ENCODE measurements at regions not wholly inside any gene's neighbourhood (a gene's known extent, or its start where the extent isn't known, plus 50 kb on each side); places are given as distances from the start of the nearest gene placed in this dataset.
A peak's percentile ranks its signal among the peaks of the same experiment; 100 is the strongest.

- Histone ChIP-seq H3K27me3 (ENCODE audit: control insufficient read depth, insufficient read depth, low read length) (no peaks in the 10 kb centered on the region), H3K36me3 (ENCODE audit: control insufficient read depth, insufficient read depth, low read length) (no peaks in the 10 kb centered on the region), H3K4me3 (ENCODE audit: low read depth in 2 of 2, low read length in 2 of 2) (no peak overlapping the region), H3K27ac (ENCODE audit: low read length) (peak overlapping the region; percentile 91; the same call in 1 of the 2 replicates), H3K4me1 (ENCODE audit: control insufficient read depth, insufficient read depth, low read length) (peaks cover 33% of the 10 kb centered on the region), H3K9me3 (ENCODE audit: control insufficient read depth, insufficient read depth, low read depth, low read length) (peaks cover 29% of the 10 kb centered on the region)
- intact Hi-C loops (cut with micrococcal nuclease; ENCODE audit: unreplicated experiment): no loop called here
- in situ Hi-C loops (cut with HindIII; ENCODE audit: low pct_unique_long_range_greater_than_20kb, low sequenced_read_pairs): no loop called here
- DNase-seq (ENCODE audit: low read depth, low spot score) (no peak), ATAC-seq (no peak)
- ChIA-PET CTCF (no interaction called here), POLR2A (no interaction called here)
- no TSS peak for BruUV-seq (replicated peaks)
- TF ChIP-seq TCF7L2 (IDR thresholded peaks at IDR 0.05; ENCODE audit: low read depth, low read length) (no peak), SIN3A (IDR thresholded peaks at IDR 0.05; ENCODE audit: borderline replicate concordance, insufficient read depth, low read depth, low read length) (no peak), POLR2AphosphoS5 (IDR thresholded peaks at IDR 0.05; ENCODE audit: low read depth, low read length) (no peak), CTCF (IDR thresholded peaks at IDR 0.05) (no peak), REST (IDR thresholded peaks at IDR 0.05; ENCODE audit: insufficient read depth in 1 of 2, low read depth in 2 of 2, low read length in 1 of 2) (no peak)
Observed at GRCh38 chr12:65536351-65536750, 257.9 kb downstream of the MSRB3 start.

GRCh38 chr12:65536876-65537681, 258.6 kb downstream of the MSRB3 start:
- H3K9me3 ChIP-seq (ENCODE audit: control insufficient read depth, insufficient read depth, low read depth, low read length): peaks cover 34% of the 10 kb centered on the region
- DNase-seq (ENCODE audit: low read depth, low spot score): peak; percentile 82
- H3K27ac ChIP-seq (ENCODE audit: low read length): peak overlapping the region; percentile 91
- intact Hi-C loops (cut with micrococcal nuclease; ENCODE audit: unreplicated experiment): no loop called here
- in situ Hi-C loops (cut with HindIII; ENCODE audit: low pct_unique_long_range_greater_than_20kb, low sequenced_read_pairs): no loop called here
- CTCF ChIA-PET: no interaction called here
- ATAC-seq: peak; percentile 79
- H3K4me3 ChIP-seq (ENCODE audit: low read depth in 2 of 2, low read length in 2 of 2): no peak overlapping the region
- no peaks in the 10 kb centered on the region for H3K36me3 ChIP-seq (ENCODE audit: control insufficient read depth, insufficient read depth, low read length)
- BruUV-seq (replicated peaks): no TSS peak
- POLR2A ChIA-PET: interaction anchor here (0.5 kb wide), 1 partner anchor 210 kb away, joined by 4 read pairs; no protein-coding TSS in a partner anchor
- TF ChIP-seq TCF7L2 (IDR thresholded peaks at IDR 0.05; ENCODE audit: low read depth, low read length): peak; percentile 84
- TF ChIP-seq REST (IDR thresholded peaks at IDR 0.05; ENCODE audit: insufficient read depth in 1 of 2, low read depth in 2 of 2, low read length in 1 of 2): no peak
- H3K27me3 ChIP-seq (ENCODE audit: control insufficient read depth, insufficient read depth, low read length): no peaks in the 10 kb centered on the region
- H3K4me1 ChIP-seq (ENCODE audit: control insufficient read depth, insufficient read depth, low read length): peaks cover 30% of the 10 kb centered on the region

Measured in Panc1 (cell line).